Fibroblast of lung (primary cell): ENCODE measurements at regions not wholly inside any gene's neighbourhood (a gene's known extent, or its start where the extent isn't known, plus 50 kb on each side); places are given as distances from the start of the nearest gene placed in this dataset.

Source experiments
- DNase-seq, 2 donors: peaks; one replicate each; pipeline versions ENCODE4 v3.0.0 to v3.0.0-alpha.2; 2010; ENCODE audit warnings: low read depth in 2 of 2
- H2AFZ ChIP-seq: 2 replicates; pipeline ENCODE4 v1.5.1; 2012; ENCODE audit warnings: low read length, control low read depth, inconsistent platforms
- H3K27ac ChIP-seq: 2 replicates; pipeline ENCODE4 v1.5.1; 2011; ENCODE audit warnings: low read length, control low read depth; ENCODE audit not compliant: insufficient read depth
- H3K27me3 ChIP-seq: 2 replicates; pipeline ENCODE4 v1.5.1; 2011; ENCODE audit warnings: mild to moderate bottlenecking, low read length; ENCODE audit not compliant: control insufficient read depth, insufficient read depth
- H3K36me3 ChIP-seq: 2 replicates; pipeline ENCODE4 v1.5.1; 2011; ENCODE audit warnings: low read length; ENCODE audit not compliant: control insufficient read depth, insufficient read depth
- H3K4me1 ChIP-seq: 2 replicates; pipeline ENCODE4 v1.5.1; 2011; ENCODE audit warnings: low read length; ENCODE audit not compliant: control insufficient read depth, insufficient read depth; ENCODE audit errors: extremely low read depth
- H3K4me2 ChIP-seq: 2 replicates; pipeline ENCODE4 v1.5.1; 2011; ENCODE audit warnings: low read length, control low read depth; ENCODE audit not compliant: insufficient read depth; ENCODE audit errors: extremely low read depth
- H3K4me3 ChIP-seq, 4 experiments: fragments of 200-600 bp in 1 of 4; sonication (generic) in 1 of 4; replicated peaks in 1 of 4; 2 replicates each; pipeline ENCODE4 v1.5.1; 2011 to 2016; ENCODE audit warnings: low read length in 4 of 4, low read depth in 3 of 4, mild to moderate bottlenecking in 3 of 4, control low read depth in 2 of 4, inconsistent platforms in 1 of 4, mixed read lengths in 1 of 4; ENCODE audit not compliant: insufficient read depth in 1 of 4; ENCODE audit errors: control extremely low read depth in 1 of 4
- H3K79me2 ChIP-seq: 2 replicates; pipeline ENCODE4 v1.5.1; 2012; ENCODE audit warnings: mild to moderate bottlenecking, low read length, inconsistent platforms; ENCODE audit not compliant: control insufficient read depth, insufficient read depth
- H3K9ac ChIP-seq: 2 replicates; pipeline ENCODE4 v1.5.1; 2011; ENCODE audit warnings: mild to moderate bottlenecking, low read length, control low read depth; ENCODE audit not compliant: insufficient read depth
- H3K9me3 ChIP-seq: 2 replicates; pipeline ENCODE4 v1.5.1; 2012; ENCODE audit warnings: low read depth, low read length; ENCODE audit not compliant: control insufficient read depth, insufficient read depth
- H4K20me1 ChIP-seq: 2 replicates; pipeline ENCODE4 v1.5.1; 2011; ENCODE audit warnings: low read length; ENCODE audit not compliant: control insufficient read depth, insufficient read depth; ENCODE audit errors: extremely low read depth
- EZH2 ChIP-seq: IDR thresholded peaks from 2 replicates; pipeline ENCODE4 v1.5.1; 2012; ENCODE audit warnings: low read length, control low read depth, mild to moderate bottlenecking; ENCODE audit errors: missing control alignments
- TF ChIP-seq, protein P1 (sequence below), 2 donors: IDR thresholded peaks in 1 of 2; conservative IDR thresholded peaks in 1 of 2; 1 replicate in 1 of 2; 2 replicates in 1 of 2; pipeline ENCODE4 v1.5.1; 2011 to 2012; ENCODE audit warnings: low read length in 2 of 2, control low read depth in 1 of 2, inconsistent platforms in 1 of 2, low read depth in 1 of 2, mild to moderate bottlenecking in 1 of 2

DNA sequence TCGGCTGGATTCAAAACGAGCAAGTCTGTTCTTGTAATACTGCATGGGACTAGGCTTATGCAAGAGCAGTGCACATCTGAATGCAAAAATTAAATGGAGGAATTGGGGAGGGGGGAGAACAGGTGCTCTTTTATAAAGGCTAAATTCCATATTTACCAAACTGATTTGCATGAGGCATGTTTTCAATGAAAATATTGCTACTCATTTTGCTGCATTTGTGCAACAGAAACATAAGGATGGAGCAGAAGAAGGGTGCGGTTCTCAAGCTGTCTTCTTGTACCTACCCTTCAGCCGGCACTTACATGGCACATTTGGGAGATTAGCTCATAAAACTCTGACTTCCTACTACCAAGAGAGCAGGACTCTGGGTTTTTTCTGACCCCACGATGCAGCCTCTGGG lies 256.4 kb downstream of the CDCA7 start:
- no peaks in the 10 kb centered on the region for H3K79me2 ChIP-seq
- no peak overlapping the region for H3K4me2 ChIP-seq
- H3K4me3 ChIP-seq = no peak overlapping the region
- H3K9ac ChIP-seq = no peak overlapping the region
- no peaks in the 10 kb centered on the region for H4K20me1 ChIP-seq
- no peaks in the 10 kb centered on the region for H3K27me3 ChIP-seq
- H3K36me3 ChIP-seq = no peaks in the 10 kb centered on the region
- no peak for TF ChIP-seq EZH2
- TF ChIP-seq, protein P1, sequence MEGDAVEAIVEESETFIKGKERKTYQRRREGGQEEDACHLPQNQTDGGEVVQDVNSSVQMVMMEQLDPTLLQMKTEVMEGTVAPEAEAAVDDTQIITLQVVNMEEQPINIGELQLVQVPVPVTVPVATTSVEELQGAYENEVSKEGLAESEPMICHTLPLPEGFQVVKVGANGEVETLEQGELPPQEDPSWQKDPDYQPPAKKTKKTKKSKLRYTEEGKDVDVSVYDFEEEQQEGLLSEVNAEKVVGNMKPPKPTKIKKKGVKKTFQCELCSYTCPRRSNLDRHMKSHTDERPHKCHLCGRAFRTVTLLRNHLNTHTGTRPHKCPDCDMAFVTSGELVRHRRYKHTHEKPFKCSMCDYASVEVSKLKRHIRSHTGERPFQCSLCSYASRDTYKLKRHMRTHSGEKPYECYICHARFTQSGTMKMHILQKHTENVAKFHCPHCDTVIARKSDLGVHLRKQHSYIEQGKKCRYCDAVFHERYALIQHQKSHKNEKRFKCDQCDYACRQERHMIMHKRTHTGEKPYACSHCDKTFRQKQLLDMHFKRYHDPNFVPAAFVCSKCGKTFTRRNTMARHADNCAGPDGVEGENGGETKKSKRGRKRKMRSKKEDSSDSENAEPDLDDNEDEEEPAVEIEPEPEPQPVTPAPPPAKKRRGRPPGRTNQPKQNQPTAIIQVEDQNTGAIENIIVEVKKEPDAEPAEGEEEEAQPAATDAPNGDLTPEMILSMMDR (conservative IDR thresholded peaks at IDR 0.05 in 1 of 2, IDR thresholded peaks at IDR 0.05 in 1 of 2; ENCODE audit: low read depth in 1 of 2, low read length in 2 of 2) = no peak
- no peak overlapping the region for H2AFZ ChIP-seq
- H3K27ac ChIP-seq = no peak overlapping the region
- no peak for DNase-seq
- no peaks in the 10 kb centered on the region for H3K4me1 ChIP-seq
- no peaks in the 10 kb centered on the region for H3K9me3 ChIP-seq

DNA sequence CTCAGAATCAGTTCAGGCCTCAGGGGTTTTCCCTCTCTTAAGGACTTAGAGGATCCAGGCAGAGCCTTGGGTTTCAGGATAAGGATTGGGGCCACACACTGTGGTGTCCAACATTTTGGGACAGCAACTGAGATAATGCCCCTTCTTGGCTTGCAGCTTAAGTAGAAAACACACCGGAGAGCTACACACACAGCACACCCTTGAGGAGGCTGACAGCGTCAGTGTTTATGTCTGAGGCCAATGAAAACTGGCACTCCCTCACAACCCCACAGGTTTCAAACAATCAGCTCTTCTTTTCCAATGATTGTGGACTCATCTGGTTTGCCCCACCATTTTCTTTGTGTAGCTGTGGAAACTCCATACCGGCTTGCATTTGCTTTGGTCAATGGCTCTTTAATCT lies 257.7 kb downstream of the CDCA7 start:
- H3K4me1 ChIP-seq = no peaks in the 10 kb centered on the region
- no peak overlapping the region for H3K4me3 ChIP-seq
- H3K79me2 ChIP-seq = no peaks in the 10 kb centered on the region
- no peak for DNase-seq
- H3K9ac ChIP-seq = no peak overlapping the region
- no peak overlapping the region for H2AFZ ChIP-seq
- TF ChIP-seq, protein P1 (conservative IDR thresholded peaks at IDR 0.05 in 1 of 2, IDR thresholded peaks at IDR 0.05 in 1 of 2; ENCODE audit: low read depth in 1 of 2, low read length in 2 of 2) = no peak
- TF ChIP-seq EZH2 = no peak
- no peaks in the 10 kb centered on the region for H3K36me3 ChIP-seq
- no peak overlapping the region for H3K27ac ChIP-seq
- no peaks in the 10 kb centered on the region for H3K27me3 ChIP-seq
- no peak overlapping the region for H3K4me2 ChIP-seq
- no peaks in the 10 kb centered on the region for H4K20me1 ChIP-seq
- no peaks in the 10 kb centered on the region for H3K9me3 ChIP-seq

GRCh38 chr2:173613386-173613785 lies 258.7 kb downstream of the CDCA7 start:
- no peak overlapping the region for H3K4me3 ChIP-seq
- H3K4me2 ChIP-seq = no peak overlapping the region
- H3K36me3 ChIP-seq = no peaks in the 10 kb centered on the region
- H3K27me3 ChIP-seq = peaks cover 4% of the 10 kb centered on the region
- H2AFZ ChIP-seq = no peak overlapping the region
- no peak overlapping the region for H3K9ac ChIP-seq
- H3K9me3 ChIP-seq = no peaks in the 10 kb centered on the region
- H3K27ac ChIP-seq = no peak overlapping the region
- no peaks in the 10 kb centered on the region for H3K79me2 ChIP-seq
- no peak for DNase-seq
- H4K20me1 ChIP-seq = no peaks in the 10 kb centered on the region
- no peaks in the 10 kb centered on the region for H3K4me1 ChIP-seq
- no peak for TF ChIP-seq EZH2
- TF ChIP-seq, protein P1 (conservative IDR thresholded peaks at IDR 0.05 in 1 of 2, IDR thresholded peaks at IDR 0.05 in 1 of 2; ENCODE audit: low read depth in 1 of 2, low read length in 2 of 2) = no peak
